ENCODE measurements at regions not wholly inside any gene's neighbourhood (a gene's known extent, or its start where the extent isn't known, plus 50 kb on each side); places are given as distances from the start of the nearest gene placed in this dataset.

- TF ChIP-seq POLR2A (IDR thresholded peaks at IDR 0.05; ENCODE audit: low read depth, low read length) (no peak), POLR2AphosphoS5 (IDR thresholded peaks at IDR 0.05; ENCODE audit: low read depth, low read length) (no peak)
Observed at GRCh38 chr13:87094646-87095045, 576.5 kb upstream of the SLITRK5 start.
